GM12891 (cell line): ENCODE measurements at regions not wholly inside any gene's neighbourhood (a gene's known extent, or its start where the extent isn't known, plus 50 kb on each side); places are given as distances from the start of the nearest gene placed in this dataset.
"Not testable (repeated sequence)": the region's sequence is repeated elsewhere in the genome, so short reads cannot be mapped to it uniquely, and the experiment has no call there.

Experiments used
- PAX5 ChIP-seq: IDR thresholded peaks from 2 replicates; pipeline ENCODE4 v1.6.1; 2011; ENCODE audit warnings: low read length, moderate library complexity, mild to moderate bottlenecking; ENCODE audit not compliant: insufficient read depth, severe bottlenecking
- POLR2A ChIP-seq: IDR thresholded peaks from 2 replicates; pipeline ENCODE4 v1.6.1; 2011; ENCODE audit warnings: low read depth, low read length, control low read depth
- POLR2AphosphoS5 ChIP-seq: IDR thresholded peaks from 2 replicates; pipeline ENCODE4 v1.6.1; 2011; ENCODE audit warnings: low read depth, low read length, control low read depth
- POU2F2 ChIP-seq: IDR thresholded peaks from 2 replicates; pipeline ENCODE4 v1.6.1; 2011; ENCODE audit warnings: low read depth, mild to moderate bottlenecking, control low read depth, low read length, moderate library complexity
- SPI1 ChIP-seq: IDR thresholded peaks from 2 replicates; pipeline ENCODE4 v1.6.1; 2011; ENCODE audit warnings: low read depth, low read length, control low read depth
- TAF1 ChIP-seq: IDR thresholded peaks from 2 replicates; pipeline ENCODE4 v1.6.1; 2011; ENCODE audit warnings: low read depth, low read length, control low read depth

DNA sequence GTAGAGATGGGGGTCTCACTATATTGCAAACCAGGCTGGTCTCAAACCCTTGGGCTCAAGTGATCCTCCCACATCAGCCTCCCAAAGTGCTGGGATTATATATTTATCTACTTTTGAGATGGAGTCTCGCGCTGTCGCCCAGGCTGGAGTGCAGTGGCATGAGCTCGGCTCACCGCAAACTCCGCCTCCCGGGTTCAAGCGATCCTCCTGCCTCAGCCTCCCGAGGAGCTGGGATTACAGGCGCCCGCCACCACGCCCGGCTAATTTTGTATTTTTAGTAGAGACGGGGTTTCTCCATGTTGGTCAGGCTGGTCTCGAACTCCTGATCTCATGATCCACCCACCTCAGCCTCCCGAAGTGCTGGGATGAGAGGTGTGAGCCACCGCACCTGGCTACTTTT lies 80.1 kb upstream of the PPP2R3B start:
- not testable (repeated sequence) for TF ChIP-seq POLR2AphosphoS5, POLR2A, PAX5, POU2F2, TAF1, SPI1
